Fibroblast of lung (primary cell): ENCODE measurements at regions not wholly inside any gene's neighbourhood (a gene's known extent, or its start where the extent isn't known, plus 50 kb on each side); places are given as distances from the start of the nearest gene placed in this dataset.

Experiments used
- DNase-seq, 2 donors: peaks; one replicate each; pipeline versions ENCODE4 v3.0.0 to v3.0.0-alpha.2; 2010; ENCODE audit warnings: low read depth in 2 of 2
- H2AFZ ChIP-seq: 2 replicates; pipeline ENCODE4 v1.5.1; 2012; ENCODE audit warnings: low read length, control low read depth, inconsistent platforms
- H3K27ac ChIP-seq: 2 replicates; pipeline ENCODE4 v1.5.1; 2011; ENCODE audit warnings: low read length, control low read depth; ENCODE audit not compliant: insufficient read depth
- H3K27me3 ChIP-seq: 2 replicates; pipeline ENCODE4 v1.5.1; 2011; ENCODE audit warnings: mild to moderate bottlenecking, low read length; ENCODE audit not compliant: control insufficient read depth, insufficient read depth
- H3K36me3 ChIP-seq: 2 replicates; pipeline ENCODE4 v1.5.1; 2011; ENCODE audit warnings: low read length; ENCODE audit not compliant: control insufficient read depth, insufficient read depth
- H3K4me1 ChIP-seq: 2 replicates; pipeline ENCODE4 v1.5.1; 2011; ENCODE audit warnings: low read length; ENCODE audit not compliant: control insufficient read depth, insufficient read depth; ENCODE audit errors: extremely low read depth
- H3K4me2 ChIP-seq: 2 replicates; pipeline ENCODE4 v1.5.1; 2011; ENCODE audit warnings: low read length, control low read depth; ENCODE audit not compliant: insufficient read depth; ENCODE audit errors: extremely low read depth
- H3K4me3 ChIP-seq, 4 experiments: fragments of 200-600 bp in 1 of 4; sonication (generic) in 1 of 4; replicated peaks in 1 of 4; 2 replicates each; pipeline ENCODE4 v1.5.1; 2011 to 2016; ENCODE audit warnings: low read length in 4 of 4, low read depth in 3 of 4, mild to moderate bottlenecking in 3 of 4, control low read depth in 2 of 4, inconsistent platforms in 1 of 4, mixed read lengths in 1 of 4; ENCODE audit not compliant: insufficient read depth in 1 of 4; ENCODE audit errors: control extremely low read depth in 1 of 4
- H3K79me2 ChIP-seq: 2 replicates; pipeline ENCODE4 v1.5.1; 2012; ENCODE audit warnings: mild to moderate bottlenecking, low read length, inconsistent platforms; ENCODE audit not compliant: control insufficient read depth, insufficient read depth
- H3K9ac ChIP-seq: 2 replicates; pipeline ENCODE4 v1.5.1; 2011; ENCODE audit warnings: mild to moderate bottlenecking, low read length, control low read depth; ENCODE audit not compliant: insufficient read depth
- H3K9me3 ChIP-seq: 2 replicates; pipeline ENCODE4 v1.5.1; 2012; ENCODE audit warnings: low read depth, low read length; ENCODE audit not compliant: control insufficient read depth, insufficient read depth
- H4K20me1 ChIP-seq: 2 replicates; pipeline ENCODE4 v1.5.1; 2011; ENCODE audit warnings: low read length; ENCODE audit not compliant: control insufficient read depth, insufficient read depth; ENCODE audit errors: extremely low read depth
- CTCF ChIP-seq, 2 donors: IDR thresholded peaks in 1 of 2; conservative IDR thresholded peaks in 1 of 2; 1 replicate in 1 of 2; 2 replicates in 1 of 2; pipeline ENCODE4 v1.5.1; 2011 to 2012; ENCODE audit warnings: low read length in 2 of 2, control low read depth in 1 of 2, inconsistent platforms in 1 of 2, low read depth in 1 of 2, mild to moderate bottlenecking in 1 of 2
- EZH2 ChIP-seq: IDR thresholded peaks from 2 replicates; pipeline ENCODE4 v1.5.1; 2012; ENCODE audit warnings: low read length, control low read depth, mild to moderate bottlenecking; ENCODE audit errors: missing control alignments

DNA sequence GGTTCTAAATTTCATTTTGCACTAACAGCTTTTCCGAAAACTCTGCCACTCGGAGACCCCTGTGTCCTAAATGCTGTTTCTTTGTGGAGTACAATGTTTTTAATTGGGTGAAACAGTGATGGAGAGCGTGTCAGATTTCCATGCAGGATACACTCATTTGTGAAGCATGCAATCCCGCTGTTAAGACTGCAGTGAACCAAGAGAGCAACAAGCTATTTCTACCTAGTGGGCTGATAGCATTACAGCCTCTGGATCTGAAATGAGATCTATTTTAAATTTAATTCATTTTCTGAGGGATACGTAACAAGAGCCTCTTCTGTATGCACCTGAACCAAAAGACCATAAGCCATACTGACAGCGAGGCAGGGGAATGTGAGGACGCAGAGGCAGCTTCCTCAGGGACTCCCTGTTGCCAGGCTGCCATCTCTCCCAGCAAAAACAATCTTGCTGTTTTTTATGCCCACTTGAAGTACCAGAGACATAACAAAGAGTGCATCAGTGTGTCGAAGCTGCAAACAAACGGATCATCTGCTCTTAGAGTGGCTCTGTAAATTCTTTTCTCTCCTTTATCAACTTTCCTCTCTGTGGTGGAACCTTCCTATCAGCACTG, 199.9 kb upstream of the COX10 start:
- TF ChIP-seq EZH2, result no peak
- TF ChIP-seq CTCF (conservative IDR thresholded peaks at IDR 0.05 in 1 of 2, IDR thresholded peaks at IDR 0.05 in 1 of 2; ENCODE audit: low read depth in 1 of 2, low read length in 2 of 2), result no peak

DNA sequence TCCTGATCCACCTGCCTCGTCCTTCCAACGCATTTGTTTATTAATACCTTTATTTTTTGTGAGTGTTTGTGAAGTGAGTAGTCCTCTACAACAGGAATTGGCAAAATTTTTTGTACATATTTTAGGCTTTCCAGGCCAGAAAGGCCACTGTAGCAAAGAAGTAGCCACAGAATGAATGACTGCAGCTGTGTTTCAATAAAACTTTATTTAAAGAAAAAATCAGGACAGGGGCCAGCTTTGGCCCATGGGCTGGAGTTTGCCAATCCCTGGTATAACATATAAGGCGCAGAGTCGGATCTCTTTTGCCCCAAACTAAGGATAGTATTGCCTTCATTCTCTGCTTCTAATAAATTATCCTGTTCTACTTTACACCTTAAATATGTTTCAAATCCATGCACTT, 198.0 kb upstream of the COX10 start:
- Histone ChIP-seq H3K36me3 (no peaks in the 10 kb centered on the region), H3K9ac (no peak overlapping the region), H3K27me3 (no peaks in the 10 kb centered on the region), H3K4me1 (no peaks in the 10 kb centered on the region), H3K4me3 (no peak overlapping the region), H3K9me3 (no peaks in the 10 kb centered on the region), H3K79me2 (no peaks in the 10 kb centered on the region), H4K20me1 (no peaks in the 10 kb centered on the region), H3K4me2 (no peak overlapping the region), H3K27ac (no peak overlapping the region), H2AFZ (no peak overlapping the region)
- DNase-seq, result no peak
- TF ChIP-seq EZH2 (no peak), CTCF (conservative IDR thresholded peaks at IDR 0.05 in 1 of 2, IDR thresholded peaks at IDR 0.05 in 1 of 2; ENCODE audit: low read depth in 1 of 2, low read length in 2 of 2) (no peak)

More for the DNA sequence above, 199.9 kb upstream of the COX10 start:
- Histone ChIP-seq H3K4me1 (no peaks in the 10 kb centered on the region), H3K79me2 (no peaks in the 10 kb centered on the region), H3K27me3 (no peaks in the 10 kb centered on the region), H3K4me2 (no peak overlapping the region), H3K9ac (no peak overlapping the region), H3K9me3 (no peaks in the 10 kb centered on the region), H4K20me1 (no peaks in the 10 kb centered on the region), H2AFZ (no peak overlapping the region), H3K27ac (no peak overlapping the region), H3K36me3 (no peaks in the 10 kb centered on the region), H3K4me3 (no peak overlapping the region)
- DNase-seq, result peak; percentile 15 to 54

DNA sequence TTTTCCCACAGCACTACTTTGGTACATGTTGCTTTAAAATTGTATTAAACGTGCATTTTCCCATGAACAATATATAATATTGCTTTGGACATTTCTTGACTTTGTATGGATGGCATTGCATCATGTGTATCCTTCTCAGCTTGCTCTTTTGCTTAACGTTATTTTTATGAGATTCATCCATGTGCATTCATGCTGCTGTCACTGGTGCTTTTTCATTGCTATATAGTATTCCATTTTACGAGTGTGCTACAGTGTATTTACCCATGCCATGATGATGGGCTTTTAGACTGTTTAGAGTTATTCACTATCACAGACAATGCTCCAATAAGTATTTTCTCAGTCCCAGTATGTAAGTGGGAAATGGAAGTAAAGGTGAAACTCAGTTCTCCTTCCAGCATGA, 195.2 kb upstream of the COX10 start:
- Histone ChIP-seq H3K79me2 (no peaks in the 10 kb centered on the region), H3K4me2 (no peak overlapping the region), H3K9me3 (no peaks in the 10 kb centered on the region), H3K27ac (no peak overlapping the region), H3K4me1 (no peaks in the 10 kb centered on the region), H3K36me3 (no peaks in the 10 kb centered on the region), H3K4me3 (no peak overlapping the region), H3K27me3 (no peaks in the 10 kb centered on the region), H3K9ac (no peak overlapping the region), H4K20me1 (no peaks in the 10 kb centered on the region), H2AFZ (no peak overlapping the region)
- no peak for DNase-seq
- TF ChIP-seq CTCF (conservative IDR thresholded peaks at IDR 0.05 in 1 of 2, IDR thresholded peaks at IDR 0.05 in 1 of 2; ENCODE audit: low read depth in 1 of 2, low read length in 2 of 2), result no peak
- no peak for TF ChIP-seq EZH2
